GM12878 (cell line): ENCODE measurements at regions not wholly inside any gene's neighbourhood (a gene's known extent, or its start where the extent isn't known, plus 50 kb on each side); places are given as distances from the start of the nearest gene placed in this dataset.

Source experiments
- ATAC-seq: fragments of 200-7000 bp; cut with Tn5 transposase; 3 replicates; pipeline ENCODE4 v1.9.1; 2020; ENCODE audit warnings: mild to moderate bottlenecking, moderate library complexity
- BruUV-seq: library from RNA; stranded (reverse); fragments of 400-500 nt; replicated peaks from 2 replicates; lab custom pipeline; 2021; lab: Mats Ljungman, UMichigan
- CTCF ChIA-PET: fragments of 300-600 bp; sonication (Branson Sonifier 250); formaldehyde crosslinking; extraction: SDS; loops from one replicate; lab custom pipeline; 2021; ENCODE audit warnings: inconsistent platforms; lab: Yijun Ruan, JAX
- POLR2A ChIA-PET: fragments of 350-600 bp; formaldehyde crosslinking; extraction: SDS; loops from one replicate; lab custom pipeline; 2021; ENCODE audit warnings: inconsistent platforms; lab: Charles Lee
- RAD21 ChIA-PET: fragments of 300-600 bp; sonication (Branson Sonifier 250); formaldehyde crosslinking; loops from one replicate; lab custom pipeline; 2023; ENCODE audit warnings: antibody characterized with exemption; ENCODE audit not compliant: unreplicated experiment; lab: Charles Lee
- SMC1A ChIA-PET: fragments of 300-600 bp; sonication (Branson Sonifier 250); formaldehyde crosslinking; loops from one replicate; lab custom pipeline; 2023; ENCODE audit not compliant: unreplicated experiment, uncharacterized antibody; lab: Charles Lee
- DNase-seq: peaks from one replicate; pipeline ENCODE4 v3.0.0-alpha.2; 2011; ENCODE audit warnings: low read depth, low spot score
- FAIRE-seq: peaks from 3 replicates; lab custom pipeline; 2011; peaks lifted over from hg19 to GRCh38; lab: Jason Lieb, UNC
- H2AFZ ChIP-seq: 2 replicates; pipeline ENCODE4 v1.6.0; 2011; ENCODE audit warnings: low read depth, low read length, control low read depth; ENCODE audit not compliant: control insufficient read depth
- H3K27ac ChIP-seq: 2 replicates; pipeline ENCODE4 v1.5.1; 2011; ENCODE audit warnings: control low read depth; ENCODE audit not compliant: control insufficient read depth, insufficient read depth
- H3K27me3 ChIP-seq, 2 experiments: replicated peaks in 1 of 2; 2 replicates each; pipeline versions ENCODE4 v1.6.0 to v1.6.1; 2011; ENCODE audit warnings: low read length in 1 of 2; ENCODE audit not compliant: control insufficient read depth in 2 of 2, insufficient read depth in 2 of 2
- H3K36me3 ChIP-seq, 2 experiments: 2 replicates each; pipeline ENCODE4 v1.5.1; 2011; ENCODE audit warnings: low read length in 1 of 2; ENCODE audit not compliant: control insufficient read depth in 2 of 2, insufficient read depth in 2 of 2
- H3K4me1 ChIP-seq: 2 replicates; pipeline ENCODE4 v1.6.1; 2011; ENCODE audit warnings: mild to moderate bottlenecking, low read length, moderate library complexity, mixed read lengths; ENCODE audit not compliant: control insufficient read depth, insufficient read depth
- H3K4me2 ChIP-seq: 2 replicates; pipeline ENCODE4 v1.6.0; 2011; ENCODE audit warnings: control low read depth; ENCODE audit not compliant: control insufficient read depth, insufficient read depth
- H3K4me3 ChIP-seq: fragments of 200-600 bp; sonication (generic); 2 replicates; pipeline ENCODE4 v1.5.1; 2016
- H3K79me2 ChIP-seq: 2 replicates; pipeline ENCODE4 v1.6.0; 2011; ENCODE audit warnings: low read length; ENCODE audit not compliant: control insufficient read depth, insufficient read depth
- H3K9ac ChIP-seq: 2 replicates; pipeline ENCODE4 v1.8.0; 2011; ENCODE audit warnings: low read length, control low read depth, mixed read lengths; ENCODE audit not compliant: control insufficient read depth, insufficient read depth
- H3K9me3 ChIP-seq: replicated peaks from 3 replicates; pipeline ENCODE4 v1.5.1; 2011; ENCODE audit warnings: mild to moderate bottlenecking, low read length; ENCODE audit not compliant: control insufficient read depth, insufficient read depth
- H4K20me1 ChIP-seq: 2 replicates; pipeline ENCODE4 v1.6.0; 2011; ENCODE audit not compliant: control insufficient read depth, insufficient read depth
- EED ChIP-seq: sonication (generic); IDR thresholded peaks from 2 replicates; pipeline ENCODE4 v1.6.1; 2016; ENCODE audit warnings: antibody characterized with exemption, low read depth
- EZH2 ChIP-seq: IDR thresholded peaks from 2 replicates; pipeline ENCODE4 v1.6.1; 2012; ENCODE audit warnings: low read depth, mild to moderate bottlenecking, control low read depth, inconsistent platforms, low read length, borderline replicate concordance; ENCODE audit not compliant: control insufficient read depth
- GATAD2B ChIP-seq: fragments of 450-650 bp; conservative IDR thresholded peaks from 2 replicates; pipeline ENCODE4 v1.6.1; 2017; ENCODE audit warnings: low read depth, mild to moderate bottlenecking, moderate library complexity
- HDAC2 ChIP-seq: fragments of 200-600 bp; sonication (generic); IDR thresholded peaks from 2 replicates; pipeline ENCODE4 v1.6.1; 2017
- NFYA ChIP-seq: IDR thresholded peaks from 2 replicates; pipeline ENCODE4 v1.6.1; 2011; ENCODE audit warnings: low read depth, mild to moderate bottlenecking, low read length, improper control_type of control experiment, borderline replicate concordance
- NR2F1 ChIP-seq: fragments of 450-650 bp; conservative IDR thresholded peaks from 2 replicates; pipeline ENCODE4 v1.6.1; 2017; ENCODE audit warnings: mild to moderate bottlenecking
- SMAD1 ChIP-seq: fragments of 450-650 bp; IDR thresholded peaks from 2 replicates; pipeline ENCODE4 v1.6.1; 2018; ENCODE audit warnings: mild to moderate bottlenecking, low read depth; ENCODE audit not compliant: partially characterized antibody
- SREBF2 ChIP-seq: IDR thresholded peaks from 2 replicates; pipeline ENCODE4 v1.6.1; 2012; ENCODE audit warnings: mild to moderate bottlenecking, low read length
- WRNIP1 ChIP-seq: IDR thresholded peaks from 2 replicates; pipeline ENCODE4 v1.6.1; 2011; ENCODE audit warnings: low read depth, low read length, improper control_type of control experiment, borderline replicate concordance
- ZBTB33 ChIP-seq: fragments of 450-650 bp; IDR thresholded peaks from 2 replicates; pipeline ENCODE4 v1.6.1; 2017; ENCODE audit warnings: mild to moderate bottlenecking
- ZNF592 ChIP-seq: fragments of 450-650 bp; IDR thresholded peaks from 2 replicates; pipeline ENCODE4 v1.6.1; 2017; ENCODE audit warnings: mild to moderate bottlenecking, moderate library complexity
- WGBS: methylation state at CpG from one replicate; pipeline ENCODE4 v1.1.6; 2016; ENCODE audit warnings: low lambda C conversion rate; ENCODE audit not compliant: insufficient replicate concordance, insufficient coverage; ENCODE audit errors: missing lambda C conversion rate; 5-methylcytosine and 5-hydroxymethylcytosine counted together
- in situ Hi-C: fragments of 300-500 bp; cut with MboI; formaldehyde crosslinking; loops from 9 replicates; pipeline ENCODE4 v1.14.3; 2018; ENCODE audit warnings: mixed read lengths
- intact Hi-C: fragments of 100-400 bp; cut with micrococcal nuclease; formaldehyde crosslinking; loops from one replicate; pipeline ENCODE4 v1.14.2; 2022; ENCODE audit not compliant: unreplicated experiment

- RAD21 ChIA-PET, result no interaction called here
- Histone ChIP-seq H3K4me3 (no peak overlapping the region), H3K36me3 (no peaks in the 10 kb centered on the region), H4K20me1 (no peaks in the 10 kb centered on the region), H3K9ac (no peak overlapping the region), H3K4me1 (no peaks in the 10 kb centered on the region), H3K27ac (no peak overlapping the region), H2AFZ (no peak overlapping the region), H3K4me2 (no peak overlapping the region), H3K27me3 (no peaks in the 10 kb centered on the region), H3K9me3 (no peaks in the 10 kb centered on the region), H3K79me2 (no peaks in the 10 kb centered on the region)
- CTCF ChIA-PET, result interaction anchor here (1.6 kb wide), 1 partner anchor 11 kb away, joined by 3 read pairs; no protein-coding TSS in a partner anchor
- SMC1A ChIA-PET, result no interaction called here
- in situ Hi-C loops (no loop called here), intact Hi-C loops (no loop called here)
- WGBS, result 0% methylated on average over 3 of the region's 3 CpGs
- no peak for ATAC-seq
- no TSS peak for BruUV-seq
- no peak for FAIRE-seq
- TF ChIP-seq ZBTB33 (no peak), HDAC2 (no peak), WRNIP1 (no peak), NFYA (no peak), NR2F1 (no peak), SMAD1 (no peak), SREBF2 (no peak), GATAD2B (no peak), EZH2 (no peak), ZNF592 (no peak), EED (no peak)
- POLR2A ChIA-PET, result no interaction called here
- DNase-seq, result no peak
Measured at GRCh38 chr7:53095731-53096501, 60.5 kb downstream of the POM121L12 start.
